IMR-90 (cell line): ENCODE measurements at regions not wholly inside any gene's neighbourhood (a gene's known extent, or its start where the extent isn't known, plus 50 kb on each side); places are given as distances from the start of the nearest gene placed in this dataset.

ENCODE experiments used
- ATAC-seq: fragments of 200-7000 bp; cut with Tn5 transposase; 2 replicates; pipeline ENCODE4 v1.9.1; 2020; ENCODE audit warnings: low read depth, mild to moderate bottlenecking, moderate library complexity
- BruUV-seq: library from RNA; stranded (reverse); fragments of 400-500 nt; replicated peaks from 2 replicates; lab custom pipeline; 2021; lab: Mats Ljungman, UMichigan
- CTCF ChIA-PET: fragments of 300-600 bp; formaldehyde crosslinking; extraction: SDS; loops from one replicate; lab custom pipeline; 2021; ENCODE audit warnings: antibody characterized with exemption; lab: Yijun Ruan, JAX
- POLR2A ChIA-PET: fragments of 300-600 bp; sonication (Branson Sonifier 250); formaldehyde crosslinking; loops from one replicate; lab custom pipeline; 2022; ENCODE audit warnings: antibody characterized with exemption; ENCODE audit not compliant: unreplicated experiment; lab: Charles Lee
- DNase-seq: peaks from one replicate; pipeline ENCODE4 v3.0.0; 2013
- H2AFZ ChIP-seq: replicated peaks from 2 replicates; pipeline ENCODE3; 2013; ENCODE audit warnings: low read length, mild to moderate bottlenecking; ENCODE audit not compliant: poor library complexity
- H2AK5ac ChIP-seq: 2 replicates; pipeline ENCODE4 v1.6.1; 2013; ENCODE audit warnings: low read depth, low read length, inconsistent platforms
- H2AK9ac ChIP-seq: replicated peaks from 2 replicates; pipeline ENCODE3; 2013; ENCODE audit warnings: mild to moderate bottlenecking, low read depth, low read length, moderate library complexity; ENCODE audit not compliant: poor library complexity
- H2BK120ac ChIP-seq: 2 replicates; pipeline ENCODE4 v1.6.1; 2013; ENCODE audit warnings: low read depth, low read length, inconsistent platforms
- H2BK15ac ChIP-seq: 3 replicates; pipeline ENCODE4 v1.6.1; 2013; ENCODE audit warnings: low read depth, low read length, inconsistent platforms
- H2BK20ac ChIP-seq: 2 replicates; pipeline ENCODE4 v1.6.1; 2013; ENCODE audit warnings: low read depth, mild to moderate bottlenecking, inconsistent platforms, low read length, moderate library complexity
- H2BK5ac ChIP-seq: 2 replicates; pipeline ENCODE4 v1.6.1; 2013; ENCODE audit warnings: mild to moderate bottlenecking, low read depth, low read length, inconsistent platforms; ENCODE audit not compliant: poor library complexity, severe bottlenecking
- H3K14ac ChIP-seq: replicated peaks from 2 replicates; pipeline ENCODE4 v1.6.1; 2013; ENCODE audit warnings: low read depth, low read length, inconsistent platforms
- H3K18ac ChIP-seq: 2 replicates; pipeline ENCODE4 v1.6.1; 2013; ENCODE audit warnings: low read depth, low read length, control low read depth
- H3K23ac ChIP-seq: 2 replicates; pipeline ENCODE4 v1.6.1; 2013; ENCODE audit warnings: low read depth, low read length, inconsistent platforms
- H3K27ac ChIP-seq: 2 replicates; pipeline ENCODE4 v1.5.1; 2013; ENCODE audit warnings: mild to moderate bottlenecking, control low read depth, low read length; ENCODE audit not compliant: insufficient read depth
- H3K27me3 ChIP-seq: 2 replicates; pipeline ENCODE4 v1.6.1; 2013; ENCODE audit warnings: low read length; ENCODE audit not compliant: control insufficient read depth, insufficient read depth
- H3K36me3 ChIP-seq: 2 replicates; pipeline ENCODE4 v1.6.1; 2013; ENCODE audit warnings: low read length, mixed read lengths; ENCODE audit not compliant: control insufficient read depth, insufficient read depth
- H3K4ac ChIP-seq: 2 replicates; pipeline ENCODE4 v1.6.1; 2013; ENCODE audit warnings: low read depth, low read length, inconsistent platforms
- H3K4me1 ChIP-seq: 2 replicates; pipeline ENCODE4 v1.6.1; 2013; ENCODE audit warnings: low read length, mixed read lengths; ENCODE audit not compliant: control insufficient read depth, insufficient read depth
- H3K4me2 ChIP-seq: 2 replicates; pipeline ENCODE4 v1.6.1; 2013; ENCODE audit warnings: low read depth, mild to moderate bottlenecking, control low read depth, low read length, moderate library complexity
- H3K4me3 ChIP-seq: 2 replicates; pipeline ENCODE4 v1.5.1; 2013; ENCODE audit warnings: low read depth, mild to moderate bottlenecking, control low read depth, low read length, moderate library complexity; ENCODE audit not compliant: insufficient read depth
- H3K56ac ChIP-seq: 2 replicates; pipeline ENCODE4 v1.6.1; 2013; ENCODE audit warnings: low read length, inconsistent platforms; ENCODE audit not compliant: insufficient read depth; ENCODE audit errors: extremely low read depth
- H3K79me1 ChIP-seq, 2 experiments: 2 replicates each; pipeline ENCODE4 v1.6.1; 2013; ENCODE audit warnings: low read length in 2 of 2, inconsistent platforms in 1 of 2, low read depth in 1 of 2
- H3K9ac ChIP-seq: 2 replicates; pipeline ENCODE4 v1.6.1; 2013; ENCODE audit warnings: low read depth, low read length, control low read depth
- H3K9me1 ChIP-seq: 2 replicates; pipeline ENCODE4 v1.6.1; 2013; ENCODE audit warnings: low read length, inconsistent platforms; ENCODE audit not compliant: insufficient read depth
- H3K9me3 ChIP-seq: 2 replicates; pipeline ENCODE4 v1.6.1; 2013; ENCODE audit warnings: low read length; ENCODE audit not compliant: control insufficient read depth, insufficient read depth
- H4K20me1 ChIP-seq: 2 replicates; pipeline ENCODE4 v1.6.1; 2013; ENCODE audit warnings: low read length, inconsistent platforms; ENCODE audit not compliant: insufficient read depth
- H4K5ac ChIP-seq: 2 replicates; pipeline ENCODE4 v1.6.1; 2013; ENCODE audit warnings: mild to moderate bottlenecking, low read depth, low read length, control low read depth
- H4K8ac ChIP-seq, 2 experiments: 2 replicates each; pipeline ENCODE4 v1.6.1; 2013; ENCODE audit warnings: low read depth in 2 of 2, low read length in 2 of 2, control low read depth in 1 of 2, inconsistent platforms in 1 of 2
- H4K91ac ChIP-seq: 2 replicates; pipeline ENCODE4 v1.6.1; 2013; ENCODE audit warnings: low read depth, low read length, inconsistent platforms; ENCODE audit not compliant: insufficient read depth
- USF2 ChIP-seq: fragments of 150-350 bp; IDR thresholded peaks from 2 replicates; pipeline ENCODE4 v1.6.1; 2017; ENCODE audit warnings: mild to moderate bottlenecking, antibody characterized with exemption, low read length, low read depth
- WGBS, 2 experiments: methylation state at CpG; one replicate each; pipeline versions ENCODE4 v1.1.5 to v1.1.7; 2013; ENCODE audit warnings: missing lambda C conversion rate in 2 of 2; ENCODE audit not compliant: insufficient read length in 1 of 2; ENCODE audit errors: extremely low coverage in 2 of 2; 5-methylcytosine and 5-hydroxymethylcytosine counted together
- dilution Hi-C: fragments of 300-500 bp; cut with HindIII; formaldehyde crosslinking; loops from one replicate; pipeline ENCODE4 v1.14.3; 2018; ENCODE audit warnings: low sequenced_read_pairs; ENCODE audit not compliant: unreplicated experiment
- in situ Hi-C: fragments of 300-500 bp; cut with MboI; formaldehyde crosslinking; loops from 3 replicates; pipeline ENCODE4 v1.14.3; 2019; ENCODE audit warnings: low sequenced_read_pairs, inconsistent platforms, mixed read lengths
- intact Hi-C: fragments of 100-400 bp; cut with micrococcal nuclease; formaldehyde crosslinking; loops from 2 replicates; pipeline ENCODE4 v1.10.0; 2022

DNA sequence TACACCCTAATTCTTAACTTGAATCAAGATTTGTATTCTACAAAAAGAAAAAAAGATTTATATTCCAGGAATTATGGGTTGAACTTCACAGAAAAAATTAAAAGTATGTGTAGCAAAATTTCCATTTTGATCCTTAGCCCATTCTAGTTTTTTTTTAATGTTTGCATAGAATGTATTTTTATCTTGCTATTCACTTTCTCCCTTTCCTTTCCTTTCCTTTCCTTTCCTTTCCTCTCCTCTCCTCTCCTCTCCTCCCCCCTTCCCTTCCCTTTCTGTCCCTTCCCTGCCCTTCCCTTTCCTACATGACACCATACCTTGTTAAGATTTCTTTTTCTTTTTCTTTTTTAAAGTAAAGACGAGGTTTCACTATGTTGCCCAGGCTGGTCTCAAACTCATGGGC, 542.5 kb upstream of the PTGER4 start:
- CTCF ChIA-PET, result no interaction called here
- Histone ChIP-seq H4K20me1 (no peaks in the 10 kb centered on the region), H3K9me3 (no peaks in the 10 kb centered on the region), H2BK120ac (no peak overlapping the region), H3K18ac (no peak overlapping the region), H2BK5ac (no peak overlapping the region), H3K4me3 (no peak overlapping the region), H3K79me1 (no peaks in the 10 kb centered on the region), H3K27ac (no peak overlapping the region), H2AK5ac (no peak overlapping the region), H3K4me2 (no peak overlapping the region), H3K36me3 (no peaks in the 10 kb centered on the region), H4K5ac (no peak overlapping the region), H2BK20ac (no peak overlapping the region), H3K4me1 (no peaks in the 10 kb centered on the region), H2BK15ac (no peak overlapping the region), H4K8ac (no peak overlapping the region), H3K27me3 (no peaks in the 10 kb centered on the region), H2AK9ac (no peak overlapping the region), H3K14ac (no peak overlapping the region), H3K4ac (no peak overlapping the region), H3K56ac (no peak overlapping the region), H3K9ac (no peak overlapping the region), H2AFZ (no peak overlapping the region), H4K91ac (no peak overlapping the region), H3K9me1 (no peaks in the 10 kb centered on the region), H3K23ac (no peak overlapping the region)
- in situ Hi-C loops (no loop called here), dilution Hi-C loops (no loop called here), intact Hi-C loops (no loop called here)
- TF ChIP-seq USF2, result no peak
- no peak for ATAC-seq
- BruUV-seq, result no TSS peak
- POLR2A ChIA-PET, result no interaction called here
- WGBS, 2 experiments, result no CpG with 5 or more reads among the region's 1 CpG
- DNase-seq, result no peak
